ENCODE measurements at regions not wholly inside any gene's neighbourhood (a gene's known extent, or its start where the extent isn't known, plus 50 kb on each side); places are given as distances from the start of the nearest gene placed in this dataset.

DNA sequence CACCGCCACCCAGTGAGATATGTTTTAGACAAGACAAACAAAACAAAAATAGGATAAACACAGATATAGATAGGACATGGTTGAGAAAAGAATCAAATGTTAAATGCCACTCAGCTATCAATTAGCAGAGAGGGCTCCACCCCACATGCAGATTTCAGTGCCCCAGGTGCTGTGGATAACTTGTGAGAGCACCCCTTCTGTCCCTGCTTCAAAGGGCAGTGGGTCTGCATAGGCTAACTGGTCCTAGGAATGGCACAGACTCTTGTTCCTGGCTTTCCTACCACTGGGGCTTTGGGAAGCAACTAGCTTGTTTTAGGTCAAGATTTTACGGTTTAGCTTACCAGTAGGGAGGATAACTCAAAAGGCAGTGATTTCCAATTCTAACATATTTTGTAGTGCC, 460.3 kb downstream of the TSHZ3 start:
- TF ChIP-seq, protein P1, sequence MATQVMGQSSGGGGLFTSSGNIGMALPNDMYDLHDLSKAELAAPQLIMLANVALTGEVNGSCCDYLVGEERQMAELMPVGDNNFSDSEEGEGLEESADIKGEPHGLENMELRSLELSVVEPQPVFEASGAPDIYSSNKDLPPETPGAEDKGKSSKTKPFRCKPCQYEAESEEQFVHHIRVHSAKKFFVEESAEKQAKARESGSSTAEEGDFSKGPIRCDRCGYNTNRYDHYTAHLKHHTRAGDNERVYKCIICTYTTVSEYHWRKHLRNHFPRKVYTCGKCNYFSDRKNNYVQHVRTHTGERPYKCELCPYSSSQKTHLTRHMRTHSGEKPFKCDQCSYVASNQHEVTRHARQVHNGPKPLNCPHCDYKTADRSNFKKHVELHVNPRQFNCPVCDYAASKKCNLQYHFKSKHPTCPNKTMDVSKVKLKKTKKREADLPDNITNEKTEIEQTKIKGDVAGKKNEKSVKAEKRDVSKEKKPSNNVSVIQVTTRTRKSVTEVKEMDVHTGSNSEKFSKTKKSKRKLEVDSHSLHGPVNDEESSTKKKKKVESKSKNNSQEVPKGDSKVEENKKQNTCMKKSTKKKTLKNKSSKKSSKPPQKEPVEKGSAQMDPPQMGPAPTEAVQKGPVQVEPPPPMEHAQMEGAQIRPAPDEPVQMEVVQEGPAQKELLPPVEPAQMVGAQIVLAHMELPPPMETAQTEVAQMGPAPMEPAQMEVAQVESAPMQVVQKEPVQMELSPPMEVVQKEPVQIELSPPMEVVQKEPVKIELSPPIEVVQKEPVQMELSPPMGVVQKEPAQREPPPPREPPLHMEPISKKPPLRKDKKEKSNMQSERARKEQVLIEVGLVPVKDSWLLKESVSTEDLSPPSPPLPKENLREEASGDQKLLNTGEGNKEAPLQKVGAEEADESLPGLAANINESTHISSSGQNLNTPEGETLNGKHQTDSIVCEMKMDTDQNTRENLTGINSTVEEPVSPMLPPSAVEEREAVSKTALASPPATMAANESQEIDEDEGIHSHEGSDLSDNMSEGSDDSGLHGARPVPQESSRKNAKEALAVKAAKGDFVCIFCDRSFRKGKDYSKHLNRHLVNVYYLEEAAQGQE (IDR thresholded peaks at IDR 0.05; ENCODE audit: borderline replicate concordance): no peak
- no peak for TF ChIP-seq EZH2 (IDR thresholded peaks at IDR 0.05; ENCODE audit: borderline replicate concordance, insufficient read depth, low read length, poor library complexity, severe bottlenecking)
- TF ChIP-seq, protein P2, sequence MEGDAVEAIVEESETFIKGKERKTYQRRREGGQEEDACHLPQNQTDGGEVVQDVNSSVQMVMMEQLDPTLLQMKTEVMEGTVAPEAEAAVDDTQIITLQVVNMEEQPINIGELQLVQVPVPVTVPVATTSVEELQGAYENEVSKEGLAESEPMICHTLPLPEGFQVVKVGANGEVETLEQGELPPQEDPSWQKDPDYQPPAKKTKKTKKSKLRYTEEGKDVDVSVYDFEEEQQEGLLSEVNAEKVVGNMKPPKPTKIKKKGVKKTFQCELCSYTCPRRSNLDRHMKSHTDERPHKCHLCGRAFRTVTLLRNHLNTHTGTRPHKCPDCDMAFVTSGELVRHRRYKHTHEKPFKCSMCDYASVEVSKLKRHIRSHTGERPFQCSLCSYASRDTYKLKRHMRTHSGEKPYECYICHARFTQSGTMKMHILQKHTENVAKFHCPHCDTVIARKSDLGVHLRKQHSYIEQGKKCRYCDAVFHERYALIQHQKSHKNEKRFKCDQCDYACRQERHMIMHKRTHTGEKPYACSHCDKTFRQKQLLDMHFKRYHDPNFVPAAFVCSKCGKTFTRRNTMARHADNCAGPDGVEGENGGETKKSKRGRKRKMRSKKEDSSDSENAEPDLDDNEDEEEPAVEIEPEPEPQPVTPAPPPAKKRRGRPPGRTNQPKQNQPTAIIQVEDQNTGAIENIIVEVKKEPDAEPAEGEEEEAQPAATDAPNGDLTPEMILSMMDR (IDR thresholded peaks at IDR 0.05; ENCODE audit: poor library complexity, severe bottlenecking): no peak
- no peak for TF ChIP-seq TAF1 (IDR thresholded peaks at IDR 0.05; ENCODE audit: low read depth)
- no peak for TF ChIP-seq EP300 (conservative IDR thresholded peaks at IDR 0.05; ENCODE audit: poor library complexity, severe bottlenecking)
- no peak for TF ChIP-seq SMC3 (conservative IDR thresholded peaks at IDR 0.05; ENCODE audit: poor library complexity)

Data from neural cell (in vitro differentiated cells).